C4-2B (cell line): ENCODE measurements at regions not wholly inside any gene's neighbourhood (a gene's known extent, or its start where the extent isn't known, plus 50 kb on each side); places are given as distances from the start of the nearest gene placed in this dataset.

Source experiments
- ZFX ChIP-seq: fragments of 450-650 bp; IDR thresholded peaks from 2 replicates; pipeline ENCODE4 v1.6.1; 2017
- TF ChIP-seq, protein P1 (sequence below): fragments of 450-650 bp; conservative IDR thresholded peaks from 2 replicates; pipeline ENCODE4 v1.5.1; 2017; ENCODE audit warnings: mild to moderate bottlenecking

DNA sequence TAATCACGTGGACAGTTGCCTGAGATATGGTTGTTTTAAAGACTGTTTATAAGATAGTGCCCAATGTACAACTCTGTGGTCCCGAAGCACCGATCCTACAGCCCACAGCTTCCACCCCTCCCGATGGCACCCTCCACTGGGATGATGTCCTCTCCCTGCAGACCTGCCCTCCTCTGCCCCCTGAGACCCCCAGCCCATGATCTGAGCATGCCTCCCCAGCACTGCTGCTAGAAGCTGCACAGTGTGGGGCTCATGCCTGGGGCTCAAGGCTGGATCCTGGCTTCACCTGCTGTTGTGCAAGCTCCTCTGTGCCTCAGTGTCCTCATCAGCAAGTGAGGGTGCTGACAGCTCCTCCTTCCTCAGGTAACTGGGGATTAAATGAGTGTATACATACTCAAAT lies 254.7 kb upstream of the MKI67 start:
- TF ChIP-seq, protein P1, sequence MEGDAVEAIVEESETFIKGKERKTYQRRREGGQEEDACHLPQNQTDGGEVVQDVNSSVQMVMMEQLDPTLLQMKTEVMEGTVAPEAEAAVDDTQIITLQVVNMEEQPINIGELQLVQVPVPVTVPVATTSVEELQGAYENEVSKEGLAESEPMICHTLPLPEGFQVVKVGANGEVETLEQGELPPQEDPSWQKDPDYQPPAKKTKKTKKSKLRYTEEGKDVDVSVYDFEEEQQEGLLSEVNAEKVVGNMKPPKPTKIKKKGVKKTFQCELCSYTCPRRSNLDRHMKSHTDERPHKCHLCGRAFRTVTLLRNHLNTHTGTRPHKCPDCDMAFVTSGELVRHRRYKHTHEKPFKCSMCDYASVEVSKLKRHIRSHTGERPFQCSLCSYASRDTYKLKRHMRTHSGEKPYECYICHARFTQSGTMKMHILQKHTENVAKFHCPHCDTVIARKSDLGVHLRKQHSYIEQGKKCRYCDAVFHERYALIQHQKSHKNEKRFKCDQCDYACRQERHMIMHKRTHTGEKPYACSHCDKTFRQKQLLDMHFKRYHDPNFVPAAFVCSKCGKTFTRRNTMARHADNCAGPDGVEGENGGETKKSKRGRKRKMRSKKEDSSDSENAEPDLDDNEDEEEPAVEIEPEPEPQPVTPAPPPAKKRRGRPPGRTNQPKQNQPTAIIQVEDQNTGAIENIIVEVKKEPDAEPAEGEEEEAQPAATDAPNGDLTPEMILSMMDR = no peak
- TF ChIP-seq ZFX = no peak
